Astrocyte (in vitro differentiated cells and primary cell): ENCODE measurements at regions not wholly inside any gene's neighbourhood (a gene's known extent, or its start where the extent isn't known, plus 50 kb on each side); places are given as distances from the start of the nearest gene placed in this dataset.

Experiments used
- CTCF ChIP-seq: IDR thresholded peaks from 2 replicates; pipeline ENCODE4 v1.5.1; 2011; ENCODE audit warnings: low read depth, mild to moderate bottlenecking, inconsistent platforms, low read length, moderate library complexity; ENCODE audit not compliant: insufficient read depth
- EZH2 ChIP-seq: IDR thresholded peaks from 2 replicates; pipeline ENCODE4 v1.6.1; 2012; ENCODE audit warnings: mild to moderate bottlenecking, low read length, inconsistent platforms; ENCODE audit not compliant: insufficient read depth

- TF ChIP-seq CTCF: no peak
- no peak for TF ChIP-seq EZH2
Measured at GRCh38 chr5:141783005-141783946, 94.9 kb downstream of the PCDH1 start.
